Loucy (cell line): ENCODE measurements at regions not wholly inside any gene's neighbourhood (a gene's known extent, or its start where the extent isn't known, plus 50 kb on each side); places are given as distances from the start of the nearest gene placed in this dataset.
A peak's percentile ranks its signal among the peaks of the same experiment; 100 is the strongest.

ENCODE experiments used
- H2AFZ ChIP-seq: fragments of 200-600 bp; sonication (generic); 2 replicates; pipeline ENCODE4 v1.6.0; 2016; ENCODE audit warnings: antibody characterized with exemption, mild to moderate bottlenecking, low read length, moderate library complexity
- H3F3A ChIP-seq: fragments of 200-600 bp; 2 replicates; pipeline ENCODE4 v1.6.0; 2016; ENCODE audit warnings: antibody characterized with exemption, low read depth, mild to moderate bottlenecking
- H3K27me3 ChIP-seq: fragments of 200-600 bp; sonication (generic); 2 replicates; pipeline ENCODE4 v1.6.1; 2014; ENCODE audit warnings: low read length, mild to moderate bottlenecking; ENCODE audit not compliant: insufficient read depth, poor library complexity, severe bottlenecking
- H3K36me3 ChIP-seq: fragments of 200-600 bp; sonication (generic); 2 replicates; pipeline ENCODE4 v1.6.1; 2016; ENCODE audit warnings: low read length; ENCODE audit not compliant: insufficient read depth
- H3K4me1 ChIP-seq: fragments of 200-600 bp; sonication (generic); 2 replicates; pipeline ENCODE4 v1.5.1; 2014; ENCODE audit warnings: low read length, mild to moderate bottlenecking; ENCODE audit not compliant: insufficient read depth, poor library complexity, severe bottlenecking
- H3K4me2 ChIP-seq: fragments of 200-600 bp; sonication (generic); 2 replicates; pipeline ENCODE4 v1.6.0; 2014; ENCODE audit warnings: antibody characterized with exemption, low read length, low read depth, mild to moderate bottlenecking; ENCODE audit not compliant: poor library complexity, severe bottlenecking
- H3K4me3 ChIP-seq: fragments of 200-600 bp; sonication (generic); 2 replicates; pipeline ENCODE4 v1.5.1; 2014; ENCODE audit warnings: low read length, mild to moderate bottlenecking, mixed read lengths; ENCODE audit not compliant: poor library complexity, severe bottlenecking
- H3K79me2 ChIP-seq: fragments of 200-600 bp; sonication (generic); 2 replicates; pipeline ENCODE4 v1.6.1; 2014; ENCODE audit warnings: low read length; ENCODE audit not compliant: insufficient read depth
- H3K9ac ChIP-seq: fragments of 200-600 bp; sonication (generic); 2 replicates; pipeline ENCODE4 v1.6.0; 2014; ENCODE audit warnings: mild to moderate bottlenecking, low read depth, low read length, moderate library complexity; ENCODE audit not compliant: poor library complexity, severe bottlenecking
- H3K9me2 ChIP-seq: fragments of 200-600 bp; sonication (generic); replicated peaks from 2 replicates; pipeline ENCODE4 v1.6.1; 2016; ENCODE audit warnings: low read depth, low read length, mixed read lengths
- H3K9me3 ChIP-seq: fragments of 200-600 bp; sonication (generic); 2 replicates; pipeline ENCODE4 v1.6.1; 2014; ENCODE audit warnings: mild to moderate bottlenecking, antibody characterized with exemption, low read length, low read depth; ENCODE audit not compliant: insufficient read depth
- H4K20me1 ChIP-seq: fragments of 200-600 bp; sonication (generic); 2 replicates; pipeline ENCODE4 v1.6.0; 2014; ENCODE audit warnings: antibody characterized with exemption, low read length, mild to moderate bottlenecking; ENCODE audit not compliant: insufficient read depth, poor library complexity, severe bottlenecking
- EZH2phosphoT487 ChIP-seq: fragments of 200-600 bp; IDR thresholded peaks from 2 replicates; pipeline ENCODE4 v1.6.1; 2018; ENCODE audit warnings: antibody characterized with exemption, mild to moderate bottlenecking, moderate library complexity, borderline replicate concordance
- TF ChIP-seq, protein P1 (sequence below): fragments of 200-600 bp; sonication (generic); conservative IDR thresholded peaks from 2 replicates; pipeline ENCODE4 v1.5.1; 2014; ENCODE audit warnings: mild to moderate bottlenecking, antibody characterized with exemption, low read length

DNA sequence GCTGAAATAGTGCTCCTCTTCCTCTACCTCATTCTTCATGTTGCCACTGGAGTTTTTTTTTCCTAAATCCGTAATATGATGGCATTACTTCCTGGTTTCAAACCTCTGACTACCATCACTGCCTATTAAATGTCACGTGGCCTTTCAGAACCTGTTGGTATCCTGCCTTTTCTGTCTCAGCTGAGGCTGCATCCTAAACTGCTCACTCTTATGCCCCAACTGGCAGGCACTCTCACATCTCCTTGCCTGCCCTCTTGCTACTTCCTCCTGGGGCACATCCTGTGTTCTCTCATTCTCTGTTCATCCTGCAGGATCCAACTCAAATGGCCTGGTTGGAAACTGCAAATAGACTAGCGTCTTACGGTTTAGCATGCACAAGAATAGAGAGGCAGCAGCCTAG lies 468.1 kb upstream of the FANCL start:
- no peaks in the 10 kb centered on the region for H3K9me2 ChIP-seq
- peak overlapping the region; percentile 62 for H2AFZ ChIP-seq
- no peaks in the 10 kb centered on the region for H3K9me3 ChIP-seq
- no peak for TF ChIP-seq EZH2phosphoT487
- TF ChIP-seq, protein P1, sequence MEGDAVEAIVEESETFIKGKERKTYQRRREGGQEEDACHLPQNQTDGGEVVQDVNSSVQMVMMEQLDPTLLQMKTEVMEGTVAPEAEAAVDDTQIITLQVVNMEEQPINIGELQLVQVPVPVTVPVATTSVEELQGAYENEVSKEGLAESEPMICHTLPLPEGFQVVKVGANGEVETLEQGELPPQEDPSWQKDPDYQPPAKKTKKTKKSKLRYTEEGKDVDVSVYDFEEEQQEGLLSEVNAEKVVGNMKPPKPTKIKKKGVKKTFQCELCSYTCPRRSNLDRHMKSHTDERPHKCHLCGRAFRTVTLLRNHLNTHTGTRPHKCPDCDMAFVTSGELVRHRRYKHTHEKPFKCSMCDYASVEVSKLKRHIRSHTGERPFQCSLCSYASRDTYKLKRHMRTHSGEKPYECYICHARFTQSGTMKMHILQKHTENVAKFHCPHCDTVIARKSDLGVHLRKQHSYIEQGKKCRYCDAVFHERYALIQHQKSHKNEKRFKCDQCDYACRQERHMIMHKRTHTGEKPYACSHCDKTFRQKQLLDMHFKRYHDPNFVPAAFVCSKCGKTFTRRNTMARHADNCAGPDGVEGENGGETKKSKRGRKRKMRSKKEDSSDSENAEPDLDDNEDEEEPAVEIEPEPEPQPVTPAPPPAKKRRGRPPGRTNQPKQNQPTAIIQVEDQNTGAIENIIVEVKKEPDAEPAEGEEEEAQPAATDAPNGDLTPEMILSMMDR: no peak
- H3K27me3 ChIP-seq: no peaks in the 10 kb centered on the region
- no peaks in the 10 kb centered on the region for H3K36me3 ChIP-seq
- H3F3A ChIP-seq: no peaks in the 10 kb centered on the region
- H3K4me3 ChIP-seq: no peak overlapping the region
- no peaks in the 10 kb centered on the region for H3K79me2 ChIP-seq
- no peak overlapping the region for H3K4me2 ChIP-seq
- peaks cover 17% of the 10 kb centered on the region for H3K4me1 ChIP-seq
- H3K9ac ChIP-seq: peak overlapping the region; percentile 29
- H4K20me1 ChIP-seq: no peaks in the 10 kb centered on the region

DNA sequence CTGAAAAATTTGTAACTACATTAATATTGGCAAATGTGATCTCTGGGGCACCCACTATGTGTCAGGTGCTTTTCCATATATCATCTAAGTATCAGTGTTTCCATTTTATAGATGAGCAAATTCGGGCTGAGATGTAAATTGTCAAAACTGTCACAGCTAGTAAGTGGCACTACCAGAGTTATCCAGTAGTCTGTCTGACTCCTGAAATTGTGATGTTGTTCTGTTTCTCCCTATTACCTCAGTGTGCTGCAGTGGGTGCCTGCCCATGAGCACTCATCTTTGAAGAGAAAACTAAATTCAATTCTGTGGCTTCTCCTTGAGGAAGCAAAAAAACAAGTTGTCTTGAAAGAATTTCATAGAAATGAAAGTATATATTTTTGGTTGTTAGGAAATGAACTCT lies 467.4 kb upstream of the FANCL start:
- H3K9me2 ChIP-seq: no peaks in the 10 kb centered on the region
- no peaks in the 10 kb centered on the region for H4K20me1 ChIP-seq
- no peak overlapping the region for H3K4me3 ChIP-seq
- H2AFZ ChIP-seq: peak overlapping the region; percentile 62; the same call in 1 of the 2 replicates
- no peaks in the 10 kb centered on the region for H3K27me3 ChIP-seq
- no peaks in the 10 kb centered on the region for H3K36me3 ChIP-seq
- no peaks in the 10 kb centered on the region for H3K9me3 ChIP-seq
- H3K4me2 ChIP-seq: no peak overlapping the region
- TF ChIP-seq, protein P1: peak; percentile 29; the same call in 1 of the 2 replicates
- TF ChIP-seq EZH2phosphoT487: no peak
- no peak overlapping the region for H3K9ac ChIP-seq
- no peaks in the 10 kb centered on the region for H3F3A ChIP-seq
- H3K4me1 ChIP-seq: peaks cover 17% of the 10 kb centered on the region
- H3K79me2 ChIP-seq: no peaks in the 10 kb centered on the region

DNA sequence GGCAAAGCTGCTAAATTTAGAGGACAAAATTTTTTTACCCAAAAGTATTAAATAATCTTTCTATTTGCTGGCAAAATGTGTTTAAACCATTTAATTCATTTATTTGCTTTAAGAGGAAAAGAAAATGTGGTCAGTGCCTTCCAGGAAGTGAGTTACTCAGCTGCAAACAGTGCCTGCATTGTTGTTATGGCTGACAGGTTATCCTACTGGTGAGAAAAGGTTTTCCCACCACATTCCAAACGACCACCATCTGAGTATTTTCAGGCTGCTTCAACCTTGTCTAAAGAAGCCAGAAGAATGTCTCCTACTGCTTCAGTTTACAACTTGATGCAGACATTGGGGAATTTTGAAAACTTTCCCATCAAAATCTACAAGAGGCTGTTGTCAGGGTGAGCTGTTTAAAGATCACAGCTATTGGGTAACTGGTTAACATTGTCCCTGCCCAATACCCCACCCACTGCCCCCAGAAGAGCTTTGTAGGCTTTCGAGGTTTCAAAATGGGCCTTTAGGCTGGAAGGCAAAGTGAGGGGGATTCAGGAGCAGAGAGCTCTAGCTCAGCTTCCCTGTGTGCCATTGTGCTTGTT lies 461.3 kb upstream of the FANCL start:
- Histone ChIP-seq H4K20me1 (no peaks in the 10 kb centered on the region), H3K79me2 (no peaks in the 10 kb centered on the region), H2AFZ (peak overlapping the region; percentile 86), H3K9me3 (no peaks in the 10 kb centered on the region), H3K27me3 (no peaks in the 10 kb centered on the region), H3K4me3 (peak overlapping the region; percentile 19), H3K9me2 (no peaks in the 10 kb centered on the region), H3F3A (no peaks in the 10 kb centered on the region), H3K9ac (peak overlapping the region; percentile 20), H3K36me3 (no peaks in the 10 kb centered on the region), H3K4me1 (peaks cover 19% of the 10 kb centered on the region), H3K4me2 (peak overlapping the region; percentile 40)
- TF ChIP-seq, protein P1: no peak
- no peak for TF ChIP-seq EZH2phosphoT487
